ENCODE measurements at regions not wholly inside any gene's neighbourhood (a gene's known extent, or its start where the extent isn't known, plus 50 kb on each side); places are given as distances from the start of the nearest gene placed in this dataset.

GRCh38 chr10:130236711-130237110, 100.5 kb downstream of the GLRX3 start:
- TF ChIP-seq, protein P1, sequence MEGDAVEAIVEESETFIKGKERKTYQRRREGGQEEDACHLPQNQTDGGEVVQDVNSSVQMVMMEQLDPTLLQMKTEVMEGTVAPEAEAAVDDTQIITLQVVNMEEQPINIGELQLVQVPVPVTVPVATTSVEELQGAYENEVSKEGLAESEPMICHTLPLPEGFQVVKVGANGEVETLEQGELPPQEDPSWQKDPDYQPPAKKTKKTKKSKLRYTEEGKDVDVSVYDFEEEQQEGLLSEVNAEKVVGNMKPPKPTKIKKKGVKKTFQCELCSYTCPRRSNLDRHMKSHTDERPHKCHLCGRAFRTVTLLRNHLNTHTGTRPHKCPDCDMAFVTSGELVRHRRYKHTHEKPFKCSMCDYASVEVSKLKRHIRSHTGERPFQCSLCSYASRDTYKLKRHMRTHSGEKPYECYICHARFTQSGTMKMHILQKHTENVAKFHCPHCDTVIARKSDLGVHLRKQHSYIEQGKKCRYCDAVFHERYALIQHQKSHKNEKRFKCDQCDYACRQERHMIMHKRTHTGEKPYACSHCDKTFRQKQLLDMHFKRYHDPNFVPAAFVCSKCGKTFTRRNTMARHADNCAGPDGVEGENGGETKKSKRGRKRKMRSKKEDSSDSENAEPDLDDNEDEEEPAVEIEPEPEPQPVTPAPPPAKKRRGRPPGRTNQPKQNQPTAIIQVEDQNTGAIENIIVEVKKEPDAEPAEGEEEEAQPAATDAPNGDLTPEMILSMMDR (conservative IDR thresholded peaks at IDR 0.05), result no peak
- no peak for TF ChIP-seq ZFX (IDR thresholded peaks at IDR 0.05)
- no peak overlapping the region for H3K27ac ChIP-seq

- H3K27ac ChIP-seq, result no peak overlapping the region
- TF ChIP-seq, protein P1 (conservative IDR thresholded peaks at IDR 0.05), result no peak
- TF ChIP-seq ZFX (IDR thresholded peaks at IDR 0.05), result no peak
These were observed 104.2 kb downstream of the GLRX3 start for GRCh38 chr10:130240409-130240808.

DNA sequence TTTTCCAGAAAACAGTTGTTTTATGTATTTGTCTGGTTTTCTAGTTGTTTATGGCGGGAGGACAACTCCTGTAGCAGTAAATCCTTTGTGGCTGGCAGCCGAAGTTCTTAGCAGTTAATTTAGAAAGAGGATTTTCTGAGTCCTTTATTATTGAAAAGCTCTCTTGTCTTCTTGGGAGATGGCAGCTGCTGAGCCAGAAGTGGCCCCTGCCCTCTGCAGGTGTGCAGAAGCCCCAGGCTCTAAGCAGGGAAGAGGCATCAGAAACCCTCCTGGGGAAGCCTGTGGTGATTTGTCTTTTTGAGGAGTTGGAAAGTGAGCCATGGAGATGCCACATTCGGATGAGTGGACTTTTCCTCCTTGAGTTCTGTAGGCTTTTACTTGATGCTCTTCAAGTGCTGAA, 106.3 kb downstream of the GLRX3 start:
- TF ChIP-seq, protein P1 (conservative IDR thresholded peaks at IDR 0.05), result no peak
- no peak for TF ChIP-seq ZFX (IDR thresholded peaks at IDR 0.05)
- no peak overlapping the region for H3K27ac ChIP-seq

GRCh38 chr10:130243015-130243414, 106.8 kb downstream of the GLRX3 start:
- TF ChIP-seq ZFX (IDR thresholded peaks at IDR 0.05), result no peak
- TF ChIP-seq, protein P1 (conservative IDR thresholded peaks at IDR 0.05), result no peak
- no peak overlapping the region for H3K27ac ChIP-seq

DNA sequence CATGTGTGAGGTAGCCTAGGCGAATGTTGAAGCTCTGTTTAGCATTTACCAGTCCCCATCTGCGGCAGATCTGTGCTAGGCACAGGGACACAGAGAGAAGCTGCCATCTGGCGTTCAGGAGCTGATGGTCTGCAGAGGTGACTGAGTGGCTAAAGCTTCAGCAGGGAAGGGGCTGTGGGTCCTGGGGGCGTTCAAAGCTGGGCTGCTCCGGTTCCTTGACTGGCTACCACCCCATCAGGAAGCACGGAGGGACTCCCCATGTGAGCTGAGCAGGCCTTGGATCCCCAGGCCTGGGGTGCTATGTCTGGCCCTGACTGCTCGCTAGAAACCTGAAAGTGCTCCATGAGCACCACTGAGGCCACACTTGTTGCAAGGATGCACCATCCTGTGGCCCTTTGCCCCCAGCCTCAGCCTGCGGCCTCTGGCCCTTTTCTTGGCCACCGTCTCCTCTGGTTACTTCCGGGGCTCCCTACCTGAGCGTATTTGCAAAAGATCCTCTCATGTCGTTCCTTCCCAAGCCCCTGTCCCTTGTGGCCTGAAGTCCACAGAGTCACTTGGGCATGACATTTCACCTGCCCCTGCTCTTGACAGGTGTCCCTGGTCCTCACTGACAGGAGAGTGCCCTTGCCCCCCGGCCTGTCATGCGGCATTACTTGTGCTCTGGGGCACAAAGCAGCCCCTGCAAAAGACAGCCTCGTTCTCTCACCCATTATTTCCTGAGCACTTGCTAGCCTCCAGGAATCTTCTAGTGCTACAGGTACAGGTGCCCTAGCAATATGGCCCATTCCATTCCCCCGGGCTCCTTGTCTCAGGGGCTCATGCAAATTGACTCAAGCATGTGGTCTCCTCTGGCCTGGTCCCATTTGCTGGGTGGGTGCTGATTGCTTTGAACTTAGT, 108.1 kb downstream of the GLRX3 start:
- no peak overlapping the region for H3K27ac ChIP-seq
- TF ChIP-seq, protein P1 (conservative IDR thresholded peaks at IDR 0.05), result no peak
- TF ChIP-seq ZFX (IDR thresholded peaks at IDR 0.05), result no peak

DNA sequence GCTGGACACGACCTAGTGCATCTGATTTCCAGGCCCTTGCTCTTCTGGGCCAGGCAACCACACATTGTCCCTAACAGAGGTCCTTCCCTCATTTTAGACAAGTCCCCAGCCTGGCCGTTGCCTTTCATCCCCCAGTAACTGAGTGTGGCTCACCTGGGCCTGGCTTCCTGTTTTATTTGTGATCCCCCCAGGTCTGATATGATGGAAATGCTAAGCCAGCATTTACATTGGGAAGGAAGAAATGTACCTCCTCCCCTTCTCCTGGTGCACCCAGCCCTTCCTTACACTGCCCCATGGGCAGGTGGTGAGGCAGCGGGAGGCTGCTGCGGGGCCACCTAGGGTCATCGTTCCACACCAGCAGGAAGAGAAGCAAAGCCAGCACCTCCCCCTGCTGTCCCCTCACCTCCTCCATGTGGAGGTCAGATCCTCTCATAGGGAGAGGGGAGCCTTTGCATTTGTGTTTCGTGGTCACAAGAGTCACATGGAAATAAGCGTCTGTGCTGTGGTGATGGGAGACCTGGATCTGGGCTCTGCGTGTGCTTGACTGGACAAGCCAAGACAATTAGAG, 108.8 kb downstream of the GLRX3 start:
- no peak overlapping the region for H3K27ac ChIP-seq
- no peak for TF ChIP-seq ZFX (IDR thresholded peaks at IDR 0.05)
- TF ChIP-seq, protein P1 (conservative IDR thresholded peaks at IDR 0.05), result no peak

DNA sequence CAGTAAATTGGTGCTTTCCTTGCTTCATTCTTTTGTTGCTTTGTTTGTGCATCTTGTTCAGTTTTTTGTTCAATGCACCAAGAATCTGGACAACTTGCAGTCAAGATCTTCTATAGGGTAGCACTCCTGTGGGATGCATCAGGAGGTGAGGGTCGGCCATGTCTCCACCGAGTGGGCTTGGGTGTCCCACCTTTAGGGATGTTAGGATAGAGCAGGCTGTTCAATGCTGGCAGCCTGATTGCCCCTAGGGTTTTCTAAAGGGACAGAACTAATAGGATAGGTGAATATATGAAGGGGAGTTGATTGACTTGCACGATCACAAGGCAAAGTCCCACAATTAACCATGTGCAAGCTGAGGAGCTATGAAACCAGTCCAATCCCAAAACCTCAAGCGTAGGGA, 109.9 kb downstream of the GLRX3 start:
- TF ChIP-seq ZFX (IDR thresholded peaks at IDR 0.05), result no peak
- TF ChIP-seq, protein P1 (conservative IDR thresholded peaks at IDR 0.05), result no peak
- H3K27ac ChIP-seq, result no peak overlapping the region
